GM21717 (cell line): ENCODE measurements at regions not wholly inside any gene's neighbourhood (a gene's known extent, or its start where the extent isn't known, plus 50 kb on each side); places are given as distances from the start of the nearest gene placed in this dataset.

Experiments used
- ATAC-seq: cut with Tn5 transposase; IDR thresholded peaks from one replicate; pipeline ENCODE4 v1.9.1; 2021; ENCODE audit warnings: mild to moderate bottlenecking, moderate library complexity; ENCODE audit not compliant: unreplicated experiment

GRCh38 chr6:10060004-10060403, 354.9 kb downstream of the TFAP2A start:
- no peak for ATAC-seq

DNA sequence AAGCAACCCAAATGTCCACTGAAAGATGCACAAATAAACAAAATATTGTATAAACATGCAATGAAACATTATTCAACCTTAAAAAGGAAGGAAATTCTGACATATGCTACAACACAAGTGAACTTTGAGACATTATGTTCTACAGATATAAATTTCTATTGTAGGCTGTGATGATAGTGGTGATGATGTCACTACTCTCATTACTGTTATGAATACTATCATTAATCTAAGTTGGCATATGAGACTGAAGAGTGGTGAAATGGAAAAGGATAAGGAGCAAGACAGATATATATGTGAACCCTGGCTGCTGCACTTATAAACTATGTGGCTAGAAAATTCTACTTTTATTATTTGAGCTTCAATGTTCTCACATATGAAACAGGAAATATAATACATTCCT, 360.2 kb downstream of the TFAP2A start:
- ATAC-seq: no peak

GRCh38 chr6:10051283-10051682, 363.6 kb downstream of the TFAP2A start:
- ATAC-seq: no peak

DNA sequence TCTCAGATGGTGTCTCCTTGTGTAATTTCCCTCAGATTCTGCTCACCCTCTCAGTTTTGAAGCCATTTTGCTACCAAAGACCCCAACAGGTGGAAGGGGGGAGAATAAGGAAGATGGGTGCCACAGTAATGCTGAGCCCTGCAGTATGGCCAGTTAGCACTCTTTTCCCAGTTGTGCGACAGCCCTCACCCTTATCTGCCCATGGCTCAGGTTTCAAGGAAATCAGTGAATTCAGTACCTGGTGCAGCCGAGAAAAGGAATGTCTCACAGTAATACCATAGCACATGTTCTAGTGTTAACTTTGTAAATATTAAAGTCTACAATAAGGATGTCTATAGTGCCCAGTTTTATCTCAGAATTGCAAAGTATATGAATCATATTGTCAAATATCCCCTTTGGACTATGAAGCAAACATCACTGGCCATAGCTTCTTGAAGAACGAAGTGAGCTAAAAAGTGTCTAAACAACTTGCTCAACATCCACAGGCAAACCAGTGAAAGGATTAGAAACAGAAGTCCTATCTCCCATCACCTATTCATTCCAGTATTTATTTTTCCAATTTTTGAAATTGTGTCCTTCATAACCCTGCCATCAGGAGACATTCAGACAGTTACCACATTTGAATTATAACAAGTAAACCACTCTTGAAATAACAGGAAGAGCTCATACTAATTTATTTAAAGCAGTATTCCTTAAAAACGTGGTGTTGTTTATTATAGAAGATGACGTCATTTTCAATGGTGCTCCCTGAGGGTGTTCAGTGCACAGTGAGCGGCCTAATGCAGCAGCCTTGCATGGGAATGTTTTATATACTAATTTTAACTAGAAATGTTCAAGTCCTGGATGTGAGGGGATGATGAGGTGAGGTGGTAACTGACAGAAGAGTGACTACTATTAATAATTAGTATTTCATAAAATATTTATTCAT, 366.2 kb downstream of the TFAP2A start:
- no peak for ATAC-seq

DNA sequence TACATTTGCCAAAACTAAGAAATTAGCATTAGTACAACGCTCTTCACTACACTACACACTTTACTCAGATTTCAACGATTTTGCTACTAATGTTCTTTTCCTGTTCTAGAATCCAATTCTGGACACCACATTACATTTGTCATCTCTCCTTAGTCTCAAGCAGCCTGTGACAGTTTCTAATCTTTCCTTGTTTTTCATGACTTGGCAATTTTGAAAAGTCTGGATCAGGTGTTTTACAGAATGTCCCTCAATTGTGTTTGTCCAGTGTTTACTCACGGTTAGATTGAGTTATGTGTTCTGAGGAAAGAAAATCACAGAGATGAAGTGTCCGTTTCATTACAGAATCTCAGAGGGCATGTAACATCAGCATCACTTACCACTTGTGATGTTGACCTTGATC, 372.6 kb downstream of the TFAP2A start:
- no peak for ATAC-seq

DNA sequence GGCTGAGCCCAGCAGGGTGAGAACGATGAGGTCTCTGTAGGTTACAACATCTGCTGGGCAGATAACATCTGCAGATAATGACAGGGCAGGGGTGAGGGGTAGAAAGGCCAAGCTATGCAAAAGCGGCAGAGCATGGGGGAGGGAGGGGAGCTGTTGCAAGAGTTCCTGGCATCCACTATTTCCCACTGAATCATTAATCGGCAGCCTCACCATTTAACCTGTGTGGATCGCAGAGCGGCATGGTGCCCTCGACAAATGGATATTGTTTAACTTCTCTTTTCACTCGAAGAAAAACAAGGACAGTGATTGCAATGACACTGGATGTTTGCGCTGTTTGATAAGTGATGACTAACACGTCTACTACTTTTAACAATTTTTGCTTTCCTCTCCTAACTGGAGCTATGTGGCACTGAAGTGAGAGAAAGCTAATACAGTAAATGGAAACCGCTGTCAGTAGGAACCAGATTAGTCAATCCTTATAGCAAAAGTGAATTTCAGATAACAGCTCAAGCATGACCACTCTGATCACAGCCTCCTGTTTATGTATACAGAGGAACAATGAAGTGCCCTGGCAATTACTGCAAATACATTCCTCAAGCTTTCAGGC, 381.5 kb downstream of the TFAP2A start:
- no peak for ATAC-seq

DNA sequence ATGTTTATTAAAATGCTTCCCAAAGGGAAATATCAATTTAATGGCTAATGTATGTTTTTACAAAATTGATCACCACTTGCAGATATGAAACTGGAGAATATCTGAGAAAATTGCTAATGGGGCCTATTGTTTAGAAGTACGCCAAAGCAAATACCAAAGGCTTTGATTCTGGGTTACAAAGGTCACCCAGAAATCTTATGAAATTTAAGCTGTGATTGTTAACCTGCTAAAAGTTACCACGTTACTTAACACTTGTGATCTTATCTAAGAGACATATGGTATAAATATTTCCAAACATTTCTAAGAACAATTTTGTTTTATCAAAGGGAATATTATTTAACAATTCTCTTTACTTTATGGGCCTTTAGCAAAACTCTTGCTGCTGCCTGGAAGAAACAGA, 383.3 kb downstream of the TFAP2A start:
- ATAC-seq: no peak

DNA sequence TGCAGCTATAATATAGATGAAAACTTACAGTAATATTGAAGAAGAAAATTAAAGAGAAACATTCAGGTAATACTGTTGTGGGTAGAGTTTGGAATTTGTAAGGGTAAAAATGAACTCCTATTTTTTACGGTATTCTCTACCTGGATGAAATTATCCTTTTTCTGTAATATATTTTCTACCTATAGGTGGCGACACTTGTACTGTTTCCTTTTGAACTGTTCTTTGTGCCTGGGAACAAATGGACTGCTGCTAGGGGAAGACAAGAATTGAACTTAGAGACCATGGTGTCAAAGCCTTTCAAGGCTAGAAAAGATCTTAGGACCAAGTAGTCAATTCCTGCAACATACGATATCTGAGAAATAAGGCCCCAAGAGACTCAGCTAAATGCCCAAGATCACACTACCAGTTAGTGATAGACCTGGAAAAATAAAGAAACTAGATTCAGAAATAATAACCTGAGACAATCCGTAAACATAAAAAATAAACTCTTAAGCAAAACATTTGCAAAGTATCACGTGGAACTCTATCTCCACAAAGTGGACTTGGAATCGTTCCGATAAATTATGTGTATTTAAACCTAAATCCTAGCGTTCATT, 383.8 kb downstream of the TFAP2A start:
- no peak for ATAC-seq

GRCh38 chr6:10028222-10028621, 386.7 kb downstream of the TFAP2A start:
- no peak for ATAC-seq

GRCh38 chr6:10019851-10020250, 395.0 kb downstream of the TFAP2A start:
- ATAC-seq: no peak

DNA sequence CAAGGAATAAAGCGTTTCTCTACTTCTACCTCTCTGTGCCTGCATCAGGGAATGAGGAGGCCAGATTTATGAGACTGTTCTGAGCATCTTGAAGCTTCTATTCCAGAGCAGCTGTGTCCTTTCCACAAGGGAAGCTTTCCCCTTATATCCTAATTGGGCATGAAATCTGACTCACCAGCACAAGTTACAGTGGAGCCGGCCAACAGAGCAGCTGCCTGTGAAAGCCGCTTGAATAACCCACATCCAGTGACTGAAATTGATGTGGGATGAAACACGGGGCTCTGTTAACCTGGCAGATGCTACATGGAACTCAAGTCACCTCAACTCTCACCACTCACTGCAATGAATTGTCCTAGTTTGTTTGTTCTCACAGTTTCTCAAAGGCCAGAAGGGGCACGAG, 400.3 kb downstream of the TFAP2A start:
- ATAC-seq: no peak

DNA sequence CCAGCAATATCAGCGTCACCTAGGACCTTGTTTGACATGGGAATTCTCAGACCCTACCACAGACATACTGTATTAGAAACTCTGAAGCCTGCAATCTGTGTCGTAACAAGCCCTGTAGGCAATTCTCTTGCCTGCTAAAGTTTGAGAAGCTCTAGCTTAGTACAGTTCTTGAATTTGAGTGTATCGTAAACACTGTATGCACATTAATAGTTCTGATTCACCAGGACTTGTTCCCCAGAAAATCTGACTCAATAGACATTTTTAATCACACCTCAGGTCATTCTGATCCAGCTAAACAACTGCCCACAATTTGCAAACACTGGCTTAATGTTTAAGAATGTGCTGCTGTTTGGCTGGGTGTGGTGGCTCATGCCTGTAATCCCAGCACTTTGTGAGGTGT, 414.3 kb downstream of the TFAP2A start:
- ATAC-seq: no peak

DNA sequence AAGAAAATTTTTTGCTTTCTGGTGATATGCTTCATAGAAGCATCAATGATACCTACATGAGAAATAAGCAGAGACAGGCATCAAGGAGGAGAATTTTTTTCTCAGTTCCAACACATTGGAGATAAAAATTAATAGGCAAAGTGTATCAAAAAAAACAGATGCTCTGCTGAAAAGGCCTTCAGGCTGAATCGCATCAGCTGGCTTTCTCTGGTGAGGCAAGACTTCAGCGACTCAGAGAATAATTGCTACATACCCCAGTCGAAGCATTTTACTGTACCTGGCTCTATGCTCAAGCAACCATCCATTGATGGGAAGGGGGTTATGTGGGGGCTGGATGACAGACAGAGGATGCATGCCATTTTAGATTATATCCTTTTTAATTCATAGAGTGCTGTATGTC, 415.1 kb downstream of the TFAP2A start:
- no peak for ATAC-seq

GRCh38 chr6:9986273-9986672, 428.6 kb downstream of the TFAP2A start:
- no peak for ATAC-seq

DNA sequence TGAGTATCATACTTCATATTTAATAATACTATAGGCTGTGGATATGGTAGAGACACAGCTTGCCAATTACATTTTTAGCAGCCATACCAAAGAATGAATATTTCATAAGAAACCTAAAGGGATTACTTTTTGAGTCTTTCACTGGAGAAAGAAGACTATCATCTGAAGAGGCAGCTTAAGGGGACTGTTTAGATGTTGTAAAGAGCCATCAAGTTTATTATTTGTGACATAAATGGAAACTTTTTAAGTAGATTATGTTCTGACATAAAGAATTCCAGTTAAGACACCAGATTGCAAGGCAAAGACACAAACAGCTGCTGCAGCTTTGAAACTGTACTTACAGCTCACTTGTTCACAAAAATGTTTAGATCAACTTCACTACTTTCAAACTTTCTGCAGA, 429.4 kb downstream of the TFAP2A start:
- ATAC-seq: no peak

GRCh38 chr6:9984607-9985006, 430.3 kb downstream of the TFAP2A start:
- no peak for ATAC-seq

DNA sequence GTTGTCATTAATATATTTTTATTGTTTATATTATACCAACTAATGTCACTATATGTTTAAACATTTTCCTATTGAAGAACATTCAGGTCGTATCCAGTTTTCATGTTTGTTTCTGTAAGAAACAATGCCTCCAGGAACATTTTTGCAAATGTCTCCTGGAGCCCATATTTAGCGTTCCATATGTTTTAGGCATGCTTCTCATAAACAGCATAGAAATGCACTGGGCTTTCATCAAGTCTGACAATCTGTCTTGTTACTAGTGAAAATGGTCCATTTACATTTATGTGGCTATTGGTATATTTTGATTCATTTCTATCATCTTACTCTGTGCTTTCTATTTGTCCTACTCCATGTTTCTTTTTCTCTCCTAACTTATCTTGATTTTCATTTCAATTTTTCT, 431.7 kb downstream of the TFAP2A start:
- no peak for ATAC-seq

DNA sequence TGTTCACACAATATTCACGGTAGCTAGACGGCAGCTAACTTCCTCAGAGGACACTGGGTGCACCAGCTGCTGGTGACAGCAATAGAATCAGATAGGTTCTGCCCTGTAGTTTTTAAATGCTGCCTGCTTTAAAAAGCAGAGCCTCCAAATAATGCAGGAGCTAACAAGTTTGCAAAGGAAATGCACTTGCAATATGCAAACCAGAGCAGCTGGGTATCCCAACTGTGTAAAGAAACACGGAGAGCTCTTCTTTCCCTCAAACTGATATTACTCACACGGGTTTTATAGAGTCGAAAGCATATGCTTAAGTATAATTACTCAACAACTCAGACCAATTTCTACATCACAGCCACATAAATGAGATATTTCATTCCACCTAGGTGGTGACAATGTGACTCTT, 432.7 kb downstream of the TFAP2A start:
- no peak for ATAC-seq

DNA sequence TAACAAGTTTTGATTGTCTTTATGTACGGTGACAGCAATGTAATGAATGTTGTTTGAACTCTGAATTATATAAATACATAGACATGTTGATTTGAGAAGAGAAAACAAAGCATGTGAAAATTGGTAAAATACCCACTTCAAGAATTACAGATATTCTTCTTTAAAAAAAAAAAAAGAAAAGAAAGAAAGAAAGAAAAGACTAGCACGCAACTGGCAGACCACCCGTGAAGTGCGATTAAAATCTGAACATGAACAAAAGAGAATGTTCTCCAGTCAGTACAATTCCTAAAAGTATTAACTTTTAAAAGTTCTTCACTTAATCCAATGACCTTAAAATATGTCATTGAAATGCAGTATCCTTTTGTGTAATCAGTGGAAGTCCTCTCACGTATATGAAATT, 434.9 kb downstream of the TFAP2A start:
- ATAC-seq: no peak

DNA sequence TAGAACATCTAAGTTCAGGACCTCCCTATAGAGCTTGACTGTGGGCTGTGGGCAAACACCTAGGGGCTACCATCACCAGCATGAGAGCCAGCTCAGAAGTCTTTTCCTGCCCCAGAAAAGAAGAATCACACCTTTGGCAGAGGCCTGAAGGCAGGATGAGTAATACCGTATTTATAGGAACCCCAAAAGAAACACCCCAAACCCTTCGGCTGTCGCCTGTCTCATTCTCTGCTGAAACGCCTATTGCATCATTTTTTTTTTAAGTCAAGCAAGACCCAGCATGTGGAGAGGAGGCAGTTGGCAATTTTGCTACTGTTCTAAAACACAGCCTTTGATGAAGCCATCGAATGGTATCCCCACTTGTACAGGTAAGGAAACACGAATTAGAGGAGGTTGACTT, 436.4 kb downstream of the TFAP2A start:
- no peak for ATAC-seq

DNA sequence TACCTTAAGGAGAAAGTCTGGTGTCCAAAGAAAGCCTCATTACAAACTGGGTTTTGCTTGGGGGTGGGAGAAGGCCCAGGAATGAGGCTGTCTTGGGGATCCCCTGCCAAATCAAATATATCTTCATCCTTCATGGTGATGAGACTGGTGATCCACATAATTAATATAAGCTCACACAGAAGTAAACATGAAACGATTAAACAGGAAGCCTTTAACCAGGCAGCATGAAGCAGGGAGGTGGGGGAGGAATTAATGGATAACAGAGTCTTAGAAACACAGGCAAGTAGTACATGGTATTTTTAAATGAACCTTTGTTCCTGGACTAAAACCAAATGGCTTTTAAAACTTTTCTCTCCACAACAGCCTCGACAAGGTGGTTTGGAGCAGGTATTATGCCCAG, 437.5 kb downstream of the TFAP2A start:
- ATAC-seq: no peak

GRCh38 chr6:9961646-9962045, 453.2 kb downstream of the TFAP2A start:
- no peak for ATAC-seq
